ENCODE measurements at regions not wholly inside any gene's neighbourhood (a gene's known extent, or its start where the extent isn't known, plus 50 kb on each side); places are given as distances from the start of the nearest gene placed in this dataset.

GRCh38 chr13:109485136-109485794 is 301.1 kb downstream of the IRS2 start:
- no peak overlapping the region for H3K14ac ChIP-seq (ENCODE audit: insufficient read depth, low read length)
- H3K27me3 ChIP-seq (ENCODE audit: insufficient read depth, low read length): no peaks in the 10 kb centered on the region
- no peak overlapping the region for H3K18ac ChIP-seq (ENCODE audit: insufficient read length, low read depth, low read length)
- H3K9ac ChIP-seq (ENCODE audit: extremely low read depth, insufficient read length, low read length): no peak overlapping the region
- no peaks in the 10 kb centered on the region for H3K79me2 ChIP-seq (ENCODE audit: insufficient read depth, low read length)
- no peak overlapping the region for H2AK5ac ChIP-seq (ENCODE audit: insufficient read length, low read length)
- H3K4me3 Mint-ChIP-seq: no peak overlapping the region
- H2AFZ ChIP-seq (ENCODE audit: low read length): no peak overlapping the region
- no peak overlapping the region for H3K27ac ChIP-seq (ENCODE audit: insufficient read length, low read depth, low read length)
- H4K8ac ChIP-seq (replicated peaks; ENCODE audit: insufficient read length, low read depth, low read length): no peak overlapping the region
- peaks cover 10 to 15% of the 10 kb centered on the region in 2 experiments for H3K9me3 Mint-ChIP-seq
- no peak overlapping the region for H2BK12ac ChIP-seq (ENCODE audit: insufficient read length, low read depth, low read length)
- no peak for DNase-seq
- H4K5ac ChIP-seq (ENCODE audit: insufficient read length, low read depth, low read length): no peak overlapping the region
- H2BK5ac ChIP-seq (ENCODE audit: insufficient read length, low read length): no peak overlapping the region
- no peaks in the 10 kb centered on the region for H3K23me2 ChIP-seq (ENCODE audit: insufficient read length, low read depth, low read length, poor library complexity, severe bottlenecking)
- no peaks in the 10 kb centered on the region for H3K9me3 ChIP-seq (ENCODE audit: control insufficient read depth, low read depth, low read length)
- no peaks in the 10 kb centered on the region for H4K20me1 ChIP-seq (ENCODE audit: control insufficient read depth, insufficient read depth, insufficient read length)
- H2BK120ac ChIP-seq (ENCODE audit: low read depth, low read length, poor library complexity, severe bottlenecking): no peak overlapping the region
- H3K36me3 Mint-ChIP-seq (ENCODE audit: insufficient read depth in 1 of 3, low read depth in 3 of 3): peaks cover 0 to 12% (median 5%) of the 10 kb centered on the region in 3 experiments; a peak in 5 of 7 replicates
- no peaks in the 10 kb centered on the region for H3K4me1 Mint-ChIP-seq
- no peak overlapping the region for H3K4ac ChIP-seq (ENCODE audit: low read depth, low read length)
- no peak overlapping the region for H3K56ac ChIP-seq (ENCODE audit: insufficient read length, low read depth, low read length)
- no peak overlapping the region for H2BK15ac ChIP-seq (ENCODE audit: low read depth, low read length)
- no peaks in the 10 kb centered on the region for H3K4me1 ChIP-seq (ENCODE audit: insufficient read depth, low read length)
- no peak overlapping the region for H3K4me2 ChIP-seq (ENCODE audit: insufficient read depth, insufficient read length, low read length)
- H3K27ac Mint-ChIP-seq: no peak overlapping the region
- no peak overlapping the region for H2BK20ac ChIP-seq (ENCODE audit: low read depth, low read length, poor library complexity, severe bottlenecking)
- H3T11ph ChIP-seq (ENCODE audit: low read length): no peak overlapping the region
- TF ChIP-seq, protein P1, sequence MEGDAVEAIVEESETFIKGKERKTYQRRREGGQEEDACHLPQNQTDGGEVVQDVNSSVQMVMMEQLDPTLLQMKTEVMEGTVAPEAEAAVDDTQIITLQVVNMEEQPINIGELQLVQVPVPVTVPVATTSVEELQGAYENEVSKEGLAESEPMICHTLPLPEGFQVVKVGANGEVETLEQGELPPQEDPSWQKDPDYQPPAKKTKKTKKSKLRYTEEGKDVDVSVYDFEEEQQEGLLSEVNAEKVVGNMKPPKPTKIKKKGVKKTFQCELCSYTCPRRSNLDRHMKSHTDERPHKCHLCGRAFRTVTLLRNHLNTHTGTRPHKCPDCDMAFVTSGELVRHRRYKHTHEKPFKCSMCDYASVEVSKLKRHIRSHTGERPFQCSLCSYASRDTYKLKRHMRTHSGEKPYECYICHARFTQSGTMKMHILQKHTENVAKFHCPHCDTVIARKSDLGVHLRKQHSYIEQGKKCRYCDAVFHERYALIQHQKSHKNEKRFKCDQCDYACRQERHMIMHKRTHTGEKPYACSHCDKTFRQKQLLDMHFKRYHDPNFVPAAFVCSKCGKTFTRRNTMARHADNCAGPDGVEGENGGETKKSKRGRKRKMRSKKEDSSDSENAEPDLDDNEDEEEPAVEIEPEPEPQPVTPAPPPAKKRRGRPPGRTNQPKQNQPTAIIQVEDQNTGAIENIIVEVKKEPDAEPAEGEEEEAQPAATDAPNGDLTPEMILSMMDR (conservative IDR thresholded peaks at IDR 0.05): no peak
- WGBS (ENCODE audit: extremely low coverage, insufficient read length, low lambda C conversion rate): no CpG with 5 or more reads among the region's 13 CpGs
- H3K23ac ChIP-seq (ENCODE audit: insufficient read length, low read depth, low read length): no peak overlapping the region
- H3K27me3 Mint-ChIP-seq (ENCODE audit: low read depth): peaks cover 2% of the 10 kb centered on the region; the same call in 1 of the 2 replicates
- H4K91ac ChIP-seq (ENCODE audit: insufficient read length, low read depth, low read length): no peak overlapping the region
- no peaks in the 10 kb centered on the region for H3K79me1 ChIP-seq (ENCODE audit: insufficient read depth, low read depth, low read length, poor library complexity, severe bottlenecking)

Data from H9 (cell line).